ENCODE measurements at regions not wholly inside any gene's neighbourhood (a gene's known extent, or its start where the extent isn't known, plus 50 kb on each side); places are given as distances from the start of the nearest gene placed in this dataset.

DNA sequence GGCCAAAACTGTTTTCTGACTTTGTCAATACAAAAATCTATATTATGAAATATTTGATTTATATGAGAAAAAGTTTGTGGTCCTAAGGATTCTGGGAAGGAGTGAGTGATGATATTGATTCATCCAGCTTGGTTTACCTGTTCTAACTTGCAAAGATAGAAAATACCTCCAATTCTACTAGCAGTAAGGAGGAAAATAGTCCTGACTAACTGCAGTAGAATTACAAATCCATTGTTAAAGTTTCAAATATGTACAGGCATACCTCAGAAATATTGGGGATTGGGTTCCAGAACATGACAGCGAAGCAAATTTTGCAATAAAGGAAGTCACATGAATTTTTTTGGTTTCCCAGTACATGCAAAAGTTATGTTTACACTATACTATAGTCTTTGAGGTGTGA, 158.8 kb upstream of the CYRIA start:
- TF ChIP-seq, protein P1, sequence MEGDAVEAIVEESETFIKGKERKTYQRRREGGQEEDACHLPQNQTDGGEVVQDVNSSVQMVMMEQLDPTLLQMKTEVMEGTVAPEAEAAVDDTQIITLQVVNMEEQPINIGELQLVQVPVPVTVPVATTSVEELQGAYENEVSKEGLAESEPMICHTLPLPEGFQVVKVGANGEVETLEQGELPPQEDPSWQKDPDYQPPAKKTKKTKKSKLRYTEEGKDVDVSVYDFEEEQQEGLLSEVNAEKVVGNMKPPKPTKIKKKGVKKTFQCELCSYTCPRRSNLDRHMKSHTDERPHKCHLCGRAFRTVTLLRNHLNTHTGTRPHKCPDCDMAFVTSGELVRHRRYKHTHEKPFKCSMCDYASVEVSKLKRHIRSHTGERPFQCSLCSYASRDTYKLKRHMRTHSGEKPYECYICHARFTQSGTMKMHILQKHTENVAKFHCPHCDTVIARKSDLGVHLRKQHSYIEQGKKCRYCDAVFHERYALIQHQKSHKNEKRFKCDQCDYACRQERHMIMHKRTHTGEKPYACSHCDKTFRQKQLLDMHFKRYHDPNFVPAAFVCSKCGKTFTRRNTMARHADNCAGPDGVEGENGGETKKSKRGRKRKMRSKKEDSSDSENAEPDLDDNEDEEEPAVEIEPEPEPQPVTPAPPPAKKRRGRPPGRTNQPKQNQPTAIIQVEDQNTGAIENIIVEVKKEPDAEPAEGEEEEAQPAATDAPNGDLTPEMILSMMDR (IDR thresholded peaks at IDR 0.05; ENCODE audit: low read depth, low read length): no peak
- DNase-seq (ENCODE audit: extremely low read depth, low read depth): no peak

DNA sequence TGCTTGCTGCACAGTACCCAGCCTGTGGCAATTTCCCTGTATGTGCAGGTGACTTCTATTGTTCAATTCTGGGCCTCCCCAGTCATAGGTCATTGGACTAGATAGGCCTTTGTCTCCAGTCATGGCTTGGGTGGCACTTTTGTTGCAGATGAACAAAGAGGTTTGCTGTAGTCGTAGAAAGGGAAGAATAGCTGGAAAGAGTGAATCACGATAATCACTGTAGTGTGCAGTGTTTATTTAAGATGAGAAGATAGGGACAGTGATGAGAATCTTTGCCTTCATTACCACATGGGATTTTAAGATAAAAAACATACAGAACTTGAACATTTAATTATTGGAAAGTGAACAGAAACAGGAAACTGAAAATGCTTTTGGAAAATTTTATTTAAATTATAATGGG, 156.1 kb upstream of the CYRIA start:
- TF ChIP-seq, protein P1 (IDR thresholded peaks at IDR 0.05; ENCODE audit: low read depth, low read length): no peak
- DNase-seq (ENCODE audit: extremely low read depth, low read depth): no peak

DNA sequence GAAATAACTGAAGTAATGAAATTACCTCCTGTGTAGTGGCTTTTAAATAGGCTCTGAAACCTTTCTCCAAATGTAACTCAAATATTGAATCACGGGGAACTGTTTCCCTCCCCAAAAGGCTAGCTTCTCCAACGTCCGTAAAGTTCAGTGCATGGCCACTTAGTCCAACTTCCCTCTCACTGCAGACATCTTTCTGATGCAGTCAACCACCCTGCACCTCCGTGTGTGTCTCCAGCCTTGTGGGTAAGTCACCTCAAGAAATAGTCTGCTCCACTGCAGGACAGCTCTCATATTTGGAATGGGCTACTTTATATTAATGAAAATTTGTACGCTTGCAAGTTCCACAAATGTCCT, 152.5 kb upstream of the CYRIA start:
- TF ChIP-seq, protein P1 (IDR thresholded peaks at IDR 0.05; ENCODE audit: low read depth, low read length): no peak
- no peak for DNase-seq (ENCODE audit: extremely low read depth, low read depth)

DNA sequence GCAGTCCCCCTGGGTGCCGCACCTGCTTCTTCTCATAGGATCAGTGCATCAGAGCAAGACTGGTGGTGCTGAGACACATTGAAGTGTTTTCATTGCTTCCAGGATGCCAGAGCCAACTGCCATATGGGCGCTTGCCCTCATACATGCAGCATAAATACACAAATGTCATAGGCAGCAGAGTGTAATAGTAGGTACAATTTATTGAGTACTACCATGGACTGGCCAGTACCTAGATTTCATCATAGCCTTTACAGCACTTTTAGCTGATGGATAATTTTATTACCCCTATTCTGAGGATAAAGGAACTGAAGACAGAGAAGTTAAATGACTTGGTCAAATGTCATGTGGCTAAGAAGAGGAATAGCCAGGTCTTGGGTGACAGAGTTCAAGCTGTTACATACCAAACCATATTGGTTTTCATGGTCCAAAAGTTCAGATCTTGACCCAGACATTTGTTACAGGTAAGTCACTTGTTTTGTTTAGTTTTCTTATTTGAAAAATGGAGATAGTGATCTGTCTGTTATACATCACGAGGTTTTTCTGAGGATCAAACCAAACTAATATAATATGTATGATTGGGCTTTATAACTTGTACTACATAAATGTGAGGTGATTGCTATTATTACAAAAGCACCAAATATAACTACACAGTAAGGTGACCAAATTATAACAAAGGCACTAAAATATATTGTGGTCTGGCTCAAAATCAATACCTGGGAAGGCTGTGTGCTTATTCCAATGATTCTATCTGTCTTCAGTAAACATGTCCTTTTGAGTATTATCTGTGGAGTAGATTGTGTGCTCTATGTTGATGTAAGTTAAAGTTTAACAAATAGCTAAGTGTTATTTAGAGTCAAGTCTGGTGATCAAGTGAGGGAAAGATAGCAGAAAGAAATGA, 151.9 kb upstream of the CYRIA start:
- no peak for DNase-seq (ENCODE audit: extremely low read depth, low read depth)
- TF ChIP-seq, protein P1 (IDR thresholded peaks at IDR 0.05; ENCODE audit: low read depth, low read length): no peak

DNA sequence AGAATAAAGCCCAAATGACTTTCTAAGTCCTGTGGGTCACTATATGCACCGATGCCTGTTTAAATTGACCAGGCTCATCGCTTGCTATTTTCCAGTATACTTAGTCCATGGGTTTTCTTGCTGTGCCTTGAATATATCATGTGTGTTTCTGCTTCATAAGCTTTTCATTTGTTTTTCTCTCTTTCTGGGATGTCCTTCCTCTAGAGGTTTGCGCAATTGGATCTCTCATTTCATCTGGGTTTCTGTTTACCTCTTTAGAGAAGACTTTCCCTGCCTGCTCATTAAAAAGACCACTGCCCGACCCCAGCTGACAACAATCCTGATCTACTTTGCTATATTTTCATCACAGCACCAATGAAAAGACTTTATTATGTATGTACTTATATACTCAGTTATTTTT, 150.9 kb upstream of the CYRIA start:
- TF ChIP-seq, protein P1 (IDR thresholded peaks at IDR 0.05; ENCODE audit: low read depth, low read length): no peak
- DNase-seq (ENCODE audit: extremely low read depth, low read depth): no peak

DNA sequence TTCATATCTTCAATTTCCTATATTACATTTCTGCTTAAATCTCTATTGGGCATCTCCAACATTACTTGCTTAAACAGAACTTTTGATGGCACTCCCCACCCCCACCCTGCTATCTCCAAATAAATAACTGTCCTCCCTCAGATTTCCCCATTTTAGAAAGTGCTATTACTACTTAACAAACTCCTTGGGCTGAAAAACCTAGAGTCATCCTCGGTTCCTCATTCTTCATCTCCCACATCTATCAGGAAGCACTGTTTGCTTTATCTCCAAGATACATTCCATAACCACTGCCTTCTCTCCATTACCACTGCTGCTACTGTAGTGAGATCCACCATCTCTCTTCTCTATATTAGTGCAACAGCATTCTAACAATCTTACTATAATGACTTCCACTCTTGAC, 150.4 kb upstream of the CYRIA start:
- TF ChIP-seq, protein P1 (IDR thresholded peaks at IDR 0.05; ENCODE audit: low read depth, low read length): no peak
- DNase-seq (ENCODE audit: extremely low read depth, low read depth): no peak

DNA sequence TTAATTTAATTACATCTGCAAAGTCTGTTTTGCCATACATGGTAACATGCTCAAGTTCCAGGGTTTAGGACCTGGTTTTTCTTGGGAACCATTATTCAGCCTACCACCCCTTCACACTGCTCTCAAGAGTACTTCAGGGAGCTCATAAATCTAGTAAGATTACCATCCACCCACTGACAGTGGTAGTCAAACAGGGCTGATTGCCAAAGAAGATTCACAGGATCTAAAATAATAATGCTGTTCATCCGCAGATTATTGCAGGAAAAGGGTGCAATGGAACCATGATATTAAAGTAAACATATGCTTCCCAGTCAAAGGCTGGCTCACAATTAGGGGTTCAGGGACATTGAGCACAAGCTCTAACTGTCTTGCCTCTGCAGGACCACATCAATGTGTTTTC, 148.0 kb upstream of the CYRIA start:
- no peak for DNase-seq (ENCODE audit: extremely low read depth, low read depth)
- TF ChIP-seq, protein P1 (IDR thresholded peaks at IDR 0.05; ENCODE audit: low read depth, low read length): no peak

All from AG09319 (cell line).